Ectodermal cell (in vitro differentiated cells): ENCODE measurements at regions not wholly inside any gene's neighbourhood (a gene's known extent, or its start where the extent isn't known, plus 50 kb on each side); places are given as distances from the start of the nearest gene placed in this dataset.
"Not testable (repeated sequence)": the region's sequence is repeated elsewhere in the genome, so short reads cannot be mapped to it uniquely, and the experiment has no call there.

Experiments used
- H3K27ac ChIP-seq: 2 replicates; pipeline ENCODE4 v1.7.0; 2013; ENCODE audit warnings: mild to moderate bottlenecking, low read depth, low read length; ENCODE audit not compliant: insufficient read depth, poor library complexity, severe bottlenecking
- H3K27me3 ChIP-seq: 2 replicates; pipeline ENCODE4 v1.7.0; 2013; ENCODE audit warnings: mild to moderate bottlenecking, low read length; ENCODE audit not compliant: insufficient read depth, control insufficient read depth, poor library complexity, severe bottlenecking
- H3K36me3 ChIP-seq: one replicate; pipeline ENCODE4 v1.7.0; 2013; ENCODE audit warnings: low read length; ENCODE audit not compliant: control insufficient read depth, insufficient read depth
- H3K4me1 ChIP-seq: one replicate; pipeline ENCODE4 v1.7.0; 2013; ENCODE audit warnings: low read length; ENCODE audit not compliant: control insufficient read depth, insufficient read depth
- H3K4me3 ChIP-seq: 2 replicates; pipeline ENCODE4 v1.7.0; 2013; ENCODE audit warnings: low read depth, low read length, control low read depth; ENCODE audit not compliant: insufficient read depth
- H3K9me3 ChIP-seq: 2 replicates; pipeline ENCODE4 v1.7.0; 2013; ENCODE audit warnings: mild to moderate bottlenecking, low read length, moderate library complexity; ENCODE audit not compliant: control insufficient read depth
- WGBS, 2 experiments: methylation state at CpG; one replicate each; pipeline ENCODE4 v1.1.7; 2013; ENCODE audit warnings: missing lambda C conversion rate in 2 of 2; 5-methylcytosine and 5-hydroxymethylcytosine counted together

DNA sequence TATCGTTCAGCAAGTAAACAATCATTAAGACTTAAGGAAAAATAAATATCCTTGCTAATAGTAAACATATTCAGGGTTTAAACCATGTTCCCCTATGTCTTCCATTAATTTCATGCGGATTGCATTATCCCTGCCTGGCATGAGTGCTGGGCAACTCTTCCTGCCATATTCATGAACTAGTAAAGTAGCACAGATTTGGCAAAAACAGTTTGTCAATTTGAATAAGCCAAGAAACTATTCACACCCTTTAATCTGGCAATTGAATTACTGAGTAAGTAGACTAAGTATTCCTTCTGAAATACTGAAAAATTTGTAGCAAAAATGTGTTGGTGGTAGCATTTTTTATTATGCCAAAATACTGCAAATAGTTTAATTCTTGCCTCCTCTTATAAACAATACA is 512.0 kb downstream of the NLGN4X start:
- Histone ChIP-seq H3K36me3 (no peaks in the 10 kb centered on the region), H3K27ac (no peak overlapping the region), H3K27me3 (no peaks in the 10 kb centered on the region), H3K4me1 (no peaks in the 10 kb centered on the region), H3K4me3 (no peak overlapping the region), H3K9me3 (no peaks in the 10 kb centered on the region)
- 88% methylated on average over 2 of the region's 2 CpGs; no CpG with 5 or more reads in 1 of the 2 experiments for WGBS, 2 experiments

- no peak overlapping the region for H3K4me3 ChIP-seq
- no peak overlapping the region for H3K27ac ChIP-seq
- H3K27me3 ChIP-seq, result no peaks in the 10 kb centered on the region
- no peaks in the 10 kb centered on the region for H3K4me1 ChIP-seq
- no peaks in the 10 kb centered on the region for H3K9me3 ChIP-seq
- 82 to 89% methylated on average over 2 to 3 of the region's 4 CpGs for WGBS, 2 experiments
- H3K36me3 ChIP-seq, result no peaks in the 10 kb centered on the region
Observed at GRCh38 chrX:5708251-5708650, 520.4 kb downstream of the NLGN4X start.

GRCh38 chrX:5702890-5703289 is 525.8 kb downstream of the NLGN4X start:
- Histone ChIP-seq H3K36me3 (no peaks in the 10 kb centered on the region), H3K4me3 (no peak overlapping the region), H3K27me3 (no peaks in the 10 kb centered on the region), H3K9me3 (no peaks in the 10 kb centered on the region), H3K4me1 (no peaks in the 10 kb centered on the region), H3K27ac (no peak overlapping the region)
- WGBS, 2 experiments, result no CpG with 5 or more reads among the region's 1 CpG

GRCh38 chrX:5695971-5696370 is 532.7 kb downstream of the NLGN4X start:
- H3K27me3 ChIP-seq, result no peaks in the 10 kb centered on the region
- H3K36me3 ChIP-seq, result no peaks in the 10 kb centered on the region
- no peak overlapping the region for H3K27ac ChIP-seq
- H3K4me3 ChIP-seq, result no peak overlapping the region
- no peaks in the 10 kb centered on the region for H3K9me3 ChIP-seq
- 90 to 98% methylated on average over 7 of the region's 7 CpGs for WGBS, 2 experiments
- H3K4me1 ChIP-seq, result no peaks in the 10 kb centered on the region

- 100% methylated on average over 1 to 2 of the region's 2 CpGs for WGBS, 2 experiments
- H3K36me3 ChIP-seq, result no peaks in the 10 kb centered on the region
- H3K4me3 ChIP-seq, result no peak overlapping the region
- H3K4me1 ChIP-seq, result no peaks in the 10 kb centered on the region
- no peaks in the 10 kb centered on the region for H3K27me3 ChIP-seq
- H3K9me3 ChIP-seq, result no peaks in the 10 kb centered on the region
- no peak overlapping the region for H3K27ac ChIP-seq
Observed at GRCh38 chrX:5683996-5684395, 544.7 kb downstream of the NLGN4X start.

GRCh38 chrX:5681159-5681558 is 547.5 kb downstream of the NLGN4X start:
- WGBS, 2 experiments, result 62 to 66% methylated on average over 3 of the region's 3 CpGs
- Histone ChIP-seq H3K27ac (no peak overlapping the region), H3K4me3 (no peak overlapping the region), H3K9me3 (no peaks in the 10 kb centered on the region), H3K27me3 (no peaks in the 10 kb centered on the region), H3K36me3 (no peaks in the 10 kb centered on the region), H3K4me1 (no peaks in the 10 kb centered on the region)

DNA sequence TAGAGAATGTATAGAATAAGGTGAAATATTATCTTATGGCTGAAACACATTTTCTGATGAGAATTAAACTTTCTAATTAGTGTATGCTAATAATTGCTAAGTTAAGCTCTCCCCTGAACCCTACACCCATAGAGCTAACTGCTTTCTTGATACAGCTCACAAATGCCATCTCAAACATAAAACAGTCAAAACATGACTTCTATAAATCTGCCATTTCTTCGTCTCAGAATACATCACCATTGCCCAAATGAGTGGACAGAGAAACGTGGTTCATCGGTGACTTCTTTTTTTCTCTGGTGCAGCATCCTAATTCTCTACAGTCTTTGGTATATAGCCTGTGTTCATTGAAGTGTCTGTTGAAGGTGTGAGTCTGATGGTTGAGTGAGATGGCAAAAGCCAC is 554.6 kb downstream of the NLGN4X start:
- H3K27me3 ChIP-seq, result no peaks in the 10 kb centered on the region
- no peaks in the 10 kb centered on the region for H3K9me3 ChIP-seq
- no peaks in the 10 kb centered on the region for H3K36me3 ChIP-seq
- H3K4me1 ChIP-seq, result no peaks in the 10 kb centered on the region
- WGBS, 2 experiments, result 81 to 100% methylated on average over 3 of the region's 3 CpGs
- H3K4me3 ChIP-seq, result no peak overlapping the region
- H3K27ac ChIP-seq, result no peak overlapping the region

DNA sequence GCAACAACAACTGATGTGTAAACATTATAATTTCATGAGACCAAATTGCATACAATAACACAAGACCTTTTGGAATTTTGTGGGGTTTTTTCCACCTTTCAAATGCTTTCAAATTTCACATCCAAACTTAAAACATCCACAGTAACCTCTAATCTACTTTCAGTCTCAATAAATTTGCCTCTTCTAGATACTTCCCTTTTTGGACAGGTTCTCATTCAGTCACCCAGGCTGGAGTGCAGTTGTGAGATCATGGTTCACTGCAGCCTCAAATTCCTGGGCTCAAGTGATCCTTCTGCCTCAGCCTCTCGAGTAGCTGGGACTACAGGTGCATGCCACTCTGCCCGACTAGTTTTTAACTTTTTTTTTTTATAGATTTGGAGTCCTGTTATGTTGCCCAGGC is 556.6 kb downstream of the NLGN4X start:
- H3K27ac ChIP-seq, result no peak overlapping the region
- no peaks in the 10 kb centered on the region for H3K4me1 ChIP-seq
- H3K4me3 ChIP-seq, result no peak overlapping the region
- no peaks in the 10 kb centered on the region for H3K36me3 ChIP-seq
- H3K27me3 ChIP-seq, result no peaks in the 10 kb centered on the region
- 81 to 92% methylated on average over 2 of the region's 2 CpGs for WGBS, 2 experiments
- H3K9me3 ChIP-seq, result no peaks in the 10 kb centered on the region

DNA sequence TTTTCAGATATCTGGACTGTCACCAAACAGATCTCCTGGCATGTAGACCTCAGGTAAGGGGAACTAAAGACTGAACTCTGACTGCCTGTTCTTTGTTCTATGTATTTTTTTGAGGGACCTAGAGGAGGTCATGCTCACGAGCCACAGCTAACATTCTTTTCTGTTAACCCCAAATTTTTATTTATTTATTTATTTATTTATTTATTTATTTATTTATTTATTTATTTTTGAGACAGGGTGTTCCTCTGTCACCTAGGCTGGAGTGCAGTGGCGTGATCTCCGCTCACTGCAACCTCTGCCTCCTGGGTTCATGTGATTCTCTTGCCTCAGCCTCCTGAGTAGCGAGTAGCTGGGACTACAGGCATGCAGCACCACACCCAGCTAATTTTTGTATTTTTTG is 562.0 kb downstream of the NLGN4X start:
- H3K4me3 ChIP-seq, H3K27me3 ChIP-seq, H3K9me3 ChIP-seq, H3K36me3 ChIP-seq, H3K4me1 ChIP-seq, H3K27ac ChIP-seq: not testable (repeated sequence)
- 91 to 100% methylated on average over 3 of the region's 4 CpGs for WGBS, 2 experiments

DNA sequence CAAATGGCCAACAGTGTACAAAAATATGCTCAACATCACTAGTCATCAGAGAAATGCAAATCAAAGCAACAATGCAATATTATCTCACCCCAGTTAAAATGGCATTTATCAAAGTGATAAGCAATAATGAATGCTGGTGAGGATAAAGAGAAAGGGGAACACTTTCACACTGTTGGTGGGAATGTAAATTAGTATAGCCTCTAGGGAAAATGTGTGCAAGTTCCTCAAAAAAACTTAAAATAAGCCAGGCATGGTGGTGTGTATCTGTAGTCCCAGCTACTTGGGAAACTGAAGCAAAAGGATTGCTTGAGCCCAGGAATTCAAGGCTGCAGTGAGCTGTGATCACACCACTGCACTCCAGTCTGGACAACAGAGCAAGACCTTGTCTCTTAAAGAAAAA is 572.1 kb downstream of the NLGN4X start:
- H3K4me1 ChIP-seq, result no peaks in the 10 kb centered on the region
- no peaks in the 10 kb centered on the region for H3K9me3 ChIP-seq
- no peaks in the 10 kb centered on the region for H3K27me3 ChIP-seq
- H3K27ac ChIP-seq, result no peak overlapping the region
- H3K36me3 ChIP-seq, result no peaks in the 10 kb centered on the region
- H3K4me3 ChIP-seq, result no peak overlapping the region

DNA sequence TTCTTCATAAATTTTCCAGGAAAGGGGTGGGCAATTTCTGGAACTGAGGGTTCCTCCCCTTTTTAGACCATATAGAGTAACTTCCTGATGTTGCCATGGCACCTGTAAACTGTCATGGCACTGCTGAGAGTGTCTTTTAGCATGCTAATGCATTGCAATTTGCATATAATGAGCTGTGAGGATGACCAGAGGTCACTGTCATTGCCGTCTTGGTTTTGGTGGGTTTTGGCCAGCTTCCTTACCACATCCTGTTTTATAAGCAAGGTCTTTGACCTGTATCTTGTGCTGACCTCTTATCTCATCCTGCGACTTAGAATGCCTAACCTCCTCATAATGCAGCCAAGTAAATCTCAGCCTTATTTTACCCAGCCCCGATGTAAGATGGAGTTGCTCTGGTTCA is 577.8 kb downstream of the NLGN4X start:
- Histone ChIP-seq H3K36me3 (no peaks in the 10 kb centered on the region), H3K27ac (no peak overlapping the region), H3K4me3 (no peak overlapping the region), H3K4me1 (no peaks in the 10 kb centered on the region), H3K9me3 (no peaks in the 10 kb centered on the region), H3K27me3 (no peaks in the 10 kb centered on the region)
- 78 to 81% methylated on average over 3 of the region's 3 CpGs for whole genome bisulfite sequencing, 2 experiments
